ENCODE measurements at regions not wholly inside any gene's neighbourhood (a gene's known extent, or its start where the extent isn't known, plus 50 kb on each side); places are given as distances from the start of the nearest gene placed in this dataset.

- H3K4me3 ChIP-seq (ENCODE audit: low read depth, low read length): no peak overlapping the region
- TF ChIP-seq CTCF (IDR thresholded peaks at IDR 0.05; ENCODE audit: low read depth, low read length): no peak
Observed at GRCh38 chr3:118626453-118626852, 408.2 kb downstream of the IGSF11 start.

GRCh38 chr3:118628704-118629341 is 405.8 kb downstream of the IGSF11 start:
- H3K4me3 ChIP-seq (ENCODE audit: low read depth, low read length): no peak overlapping the region
- TF ChIP-seq CTCF (IDR thresholded peaks at IDR 0.05; ENCODE audit: low read depth, low read length): no peak

DNA sequence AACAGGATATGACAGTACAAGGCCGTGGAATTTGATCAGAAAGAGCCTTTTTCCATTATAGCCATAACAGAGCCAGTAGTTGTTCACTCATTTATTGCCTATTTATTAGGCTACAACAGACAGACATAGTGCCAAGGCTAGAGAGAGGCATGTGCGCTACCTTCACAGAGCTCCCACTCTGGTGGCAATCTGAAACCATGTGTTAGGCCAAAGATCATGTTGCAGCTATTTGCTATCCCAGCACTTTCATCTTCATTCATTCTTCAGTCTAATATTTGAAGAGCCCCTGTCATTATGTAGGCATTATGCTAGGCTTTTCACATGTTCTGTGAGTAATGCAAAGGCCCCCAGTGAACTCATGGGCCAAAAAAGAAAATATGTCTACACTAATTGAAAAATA is 404.8 kb downstream of the IGSF11 start:
- no peak overlapping the region for H3K4me3 ChIP-seq (ENCODE audit: low read depth, low read length)
- TF ChIP-seq CTCF (IDR thresholded peaks at IDR 0.05; ENCODE audit: low read depth, low read length): no peak

DNA sequence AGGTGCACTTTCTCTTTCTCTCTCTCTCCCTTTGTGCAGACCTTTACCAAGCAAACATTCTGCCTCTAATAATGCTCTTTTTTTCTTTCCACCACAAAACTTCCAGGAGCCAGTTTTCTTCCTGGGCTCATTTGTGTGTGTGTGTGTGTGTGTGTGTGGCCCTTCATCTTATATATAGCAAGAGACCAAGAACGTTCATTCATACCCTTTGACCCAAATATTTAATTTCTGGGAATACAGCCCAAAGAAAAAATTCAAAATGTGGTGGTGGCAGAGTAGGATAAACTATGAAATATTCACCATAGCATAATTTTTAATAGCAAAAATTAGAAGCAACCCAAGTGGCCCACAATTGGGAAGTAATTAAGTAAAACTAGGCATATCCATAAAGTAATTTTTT is 398.9 kb downstream of the IGSF11 start:
- no peak overlapping the region for H3K4me3 ChIP-seq (ENCODE audit: low read depth, low read length)
- TF ChIP-seq CTCF (IDR thresholded peaks at IDR 0.05; ENCODE audit: low read depth, low read length): no peak

DNA sequence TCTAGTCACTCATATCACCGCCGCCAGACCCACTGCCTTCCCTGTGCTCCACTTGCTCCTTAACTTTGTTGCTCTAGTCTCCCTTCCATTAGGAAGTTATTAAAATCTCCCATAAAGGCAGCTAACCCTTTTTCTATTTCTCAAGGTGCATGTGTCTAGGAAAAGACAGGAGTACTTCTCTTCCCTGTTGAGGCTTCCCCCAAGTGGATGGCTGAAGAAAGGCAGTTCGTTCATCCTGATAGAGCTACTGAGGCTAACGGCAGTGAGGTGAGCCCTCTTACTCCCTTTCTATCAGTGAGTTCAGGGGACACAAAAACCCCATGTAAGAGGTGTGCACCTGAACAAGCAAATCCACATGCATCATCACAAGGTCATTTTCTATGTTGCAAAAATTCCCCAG is 397.8 kb downstream of the IGSF11 start:
- no peak for TF ChIP-seq CTCF (IDR thresholded peaks at IDR 0.05; ENCODE audit: low read depth, low read length)

GRCh38 chr3:118637846-118638245 is 396.8 kb downstream of the IGSF11 start:
- H3K4me3 ChIP-seq (ENCODE audit: low read depth, low read length): no peak overlapping the region

More for the DNA sequence above, 397.8 kb downstream of the IGSF11 start:
- no peak overlapping the region for H3K4me3 ChIP-seq (ENCODE audit: low read depth, low read length)

GRCh38 chr3:118641608-118642007 is 393.0 kb downstream of the IGSF11 start:
- TF ChIP-seq CTCF (IDR thresholded peaks at IDR 0.05; ENCODE audit: low read depth, low read length): no peak
- no peak overlapping the region for H3K4me3 ChIP-seq (ENCODE audit: low read depth, low read length)

More at GRCh38 chr3:118637846-118638245, 396.8 kb downstream of the IGSF11 start:
- TF ChIP-seq CTCF (IDR thresholded peaks at IDR 0.05; ENCODE audit: low read depth, low read length): no peak

Measured in WI38 (cell line).